PC-3 (cell line): ENCODE measurements at regions not wholly inside any gene's neighbourhood (a gene's known extent, or its start where the extent isn't known, plus 50 kb on each side); places are given as distances from the start of the nearest gene placed in this dataset.

Experiments used
- CTCF ChIP-seq: fragments of 300-600 bp; sonication (generic); conservative IDR thresholded peaks from 2 replicates; pipeline ENCODE4 v1.5.1; 2017; ENCODE audit warnings: antibody characterized with exemption, low read depth, mild to moderate bottlenecking, low read length
- EZH2 ChIP-seq: fragments of 300-600 bp; sonication (generic); IDR thresholded peaks from one replicate; pipeline ENCODE4 v1.6.1; 2017; ENCODE audit warnings: antibody characterized with exemption, mild to moderate bottlenecking, low read length; ENCODE audit not compliant: unreplicated experiment
- EZH2phosphoT487 ChIP-seq: fragments of 300-600 bp; sonication (generic); IDR thresholded peaks from 2 replicates; pipeline ENCODE4 v1.6.1; 2018; ENCODE audit warnings: mild to moderate bottlenecking, antibody characterized with exemption, low read length, borderline replicate concordance

GRCh38 chr2:200749631-200750322 lies 61.9 kb upstream of the BZW1 start:
- TF ChIP-seq CTCF (no peak), EZH2 (no peak), EZH2phosphoT487 (no peak)
